ENCODE measurements at regions not wholly inside any gene's neighbourhood (a gene's known extent, or its start where the extent isn't known, plus 50 kb on each side); places are given as distances from the start of the nearest gene placed in this dataset.

GRCh38 chr6:81857812-81858211 lies 105.3 kb upstream of the TENT5A start (continued):
- TF ChIP-seq, protein P1, sequence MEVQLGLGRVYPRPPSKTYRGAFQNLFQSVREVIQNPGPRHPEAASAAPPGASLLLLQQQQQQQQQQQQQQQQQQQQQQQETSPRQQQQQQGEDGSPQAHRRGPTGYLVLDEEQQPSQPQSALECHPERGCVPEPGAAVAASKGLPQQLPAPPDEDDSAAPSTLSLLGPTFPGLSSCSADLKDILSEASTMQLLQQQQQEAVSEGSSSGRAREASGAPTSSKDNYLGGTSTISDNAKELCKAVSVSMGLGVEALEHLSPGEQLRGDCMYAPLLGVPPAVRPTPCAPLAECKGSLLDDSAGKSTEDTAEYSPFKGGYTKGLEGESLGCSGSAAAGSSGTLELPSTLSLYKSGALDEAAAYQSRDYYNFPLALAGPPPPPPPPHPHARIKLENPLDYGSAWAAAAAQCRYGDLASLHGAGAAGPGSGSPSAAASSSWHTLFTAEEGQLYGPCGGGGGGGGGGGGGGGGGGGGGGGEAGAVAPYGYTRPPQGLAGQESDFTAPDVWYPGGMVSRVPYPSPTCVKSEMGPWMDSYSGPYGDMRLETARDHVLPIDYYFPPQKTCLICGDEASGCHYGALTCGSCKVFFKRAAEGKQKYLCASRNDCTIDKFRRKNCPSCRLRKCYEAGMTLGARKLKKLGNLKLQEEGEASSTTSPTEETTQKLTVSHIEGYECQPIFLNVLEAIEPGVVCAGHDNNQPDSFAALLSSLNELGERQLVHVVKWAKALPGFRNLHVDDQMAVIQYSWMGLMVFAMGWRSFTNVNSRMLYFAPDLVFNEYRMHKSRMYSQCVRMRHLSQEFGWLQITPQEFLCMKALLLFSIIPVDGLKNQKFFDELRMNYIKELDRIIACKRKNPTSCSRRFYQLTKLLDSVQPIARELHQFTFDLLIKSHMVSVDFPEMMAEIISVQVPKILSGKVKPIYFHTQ (CRISPR knock-in tag; IDR thresholded peaks at IDR 0.05), result no peak
- TF ChIP-seq FOXP1 (CRISPR knock-in tag; IDR thresholded peaks at IDR 0.05; ENCODE audit: borderline replicate concordance) (no peak), ZNF281 (CRISPR knock-in tag; IDR thresholded peaks at IDR 0.05) (no peak), CREM (CRISPR knock-in tag; IDR thresholded peaks at IDR 0.05) (no peak), AFF4 (CRISPR knock-in tag; IDR thresholded peaks at IDR 0.05; ENCODE audit: borderline replicate concordance) (no peak), SP1 (CRISPR knock-in tag; conservative IDR thresholded peaks at IDR 0.05) (no peak)
- TF ChIP-seq, protein P2, sequence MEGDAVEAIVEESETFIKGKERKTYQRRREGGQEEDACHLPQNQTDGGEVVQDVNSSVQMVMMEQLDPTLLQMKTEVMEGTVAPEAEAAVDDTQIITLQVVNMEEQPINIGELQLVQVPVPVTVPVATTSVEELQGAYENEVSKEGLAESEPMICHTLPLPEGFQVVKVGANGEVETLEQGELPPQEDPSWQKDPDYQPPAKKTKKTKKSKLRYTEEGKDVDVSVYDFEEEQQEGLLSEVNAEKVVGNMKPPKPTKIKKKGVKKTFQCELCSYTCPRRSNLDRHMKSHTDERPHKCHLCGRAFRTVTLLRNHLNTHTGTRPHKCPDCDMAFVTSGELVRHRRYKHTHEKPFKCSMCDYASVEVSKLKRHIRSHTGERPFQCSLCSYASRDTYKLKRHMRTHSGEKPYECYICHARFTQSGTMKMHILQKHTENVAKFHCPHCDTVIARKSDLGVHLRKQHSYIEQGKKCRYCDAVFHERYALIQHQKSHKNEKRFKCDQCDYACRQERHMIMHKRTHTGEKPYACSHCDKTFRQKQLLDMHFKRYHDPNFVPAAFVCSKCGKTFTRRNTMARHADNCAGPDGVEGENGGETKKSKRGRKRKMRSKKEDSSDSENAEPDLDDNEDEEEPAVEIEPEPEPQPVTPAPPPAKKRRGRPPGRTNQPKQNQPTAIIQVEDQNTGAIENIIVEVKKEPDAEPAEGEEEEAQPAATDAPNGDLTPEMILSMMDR (IDR thresholded peaks at IDR 0.05), result no peak
- TF ChIP-seq, protein P3, sequence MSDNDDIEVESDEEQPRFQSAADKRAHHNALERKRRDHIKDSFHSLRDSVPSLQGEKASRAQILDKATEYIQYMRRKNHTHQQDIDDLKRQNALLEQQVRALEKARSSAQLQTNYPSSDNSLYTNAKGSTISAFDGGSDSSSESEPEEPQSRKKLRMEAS (CRISPR knock-in tag; IDR thresholded peaks at IDR 0.05), result no peak

GRCh38 chr6:81856872-81857271 lies 104.4 kb upstream of the TENT5A start:
- DNase-seq (ENCODE audit: low spot score) (no peak), ATAC-seq (no peak)
- H3K4me3 Mint-ChIP-seq, result no peak overlapping the region
- ChIA-PET CTCF (interaction anchor here (1.3 kb wide), 1 partner anchor 184 kb away, joined by 5 read pairs; no protein-coding TSS in a partner anchor), POLR2A (no interaction called here)
- no peaks in the 10 kb centered on the region for H3K9me3 Mint-ChIP-seq
- H3K4me1 Mint-ChIP-seq, result no peaks in the 10 kb centered on the region
- H3K27me3 Mint-ChIP-seq (ENCODE audit: low read depth), result no peaks in the 10 kb centered on the region; the same call in 1 of the 2 replicates
- no peak overlapping the region for H3K27ac Mint-ChIP-seq
- H3K36me3 Mint-ChIP-seq, result no peaks in the 10 kb centered on the region
- TF ChIP-seq, protein P4, sequence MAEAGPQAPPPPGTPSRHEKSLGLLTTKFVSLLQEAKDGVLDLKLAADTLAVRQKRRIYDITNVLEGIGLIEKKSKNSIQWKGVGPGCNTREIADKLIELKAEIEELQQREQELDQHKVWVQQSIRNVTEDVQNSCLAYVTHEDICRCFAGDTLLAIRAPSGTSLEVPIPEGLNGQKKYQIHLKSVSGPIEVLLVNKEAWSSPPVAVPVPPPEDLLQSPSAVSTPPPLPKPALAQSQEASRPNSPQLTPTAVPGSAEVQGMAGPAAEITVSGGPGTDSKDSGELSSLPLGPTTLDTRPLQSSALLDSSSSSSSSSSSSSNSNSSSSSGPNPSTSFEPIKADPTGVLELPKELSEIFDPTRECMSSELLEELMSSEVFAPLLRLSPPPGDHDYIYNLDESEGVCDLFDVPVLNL (CRISPR knock-in tag; IDR thresholded peaks at IDR 0.05; ENCODE audit: borderline replicate concordance, low read depth), result no peak
- TF ChIP-seq, protein P1 (CRISPR knock-in tag; IDR thresholded peaks at IDR 0.05), result no peak
- TF ChIP-seq PRRX2 (CRISPR knock-in tag; IDR thresholded peaks at IDR 0.05) (no peak), ETV6 (CRISPR knock-in tag; IDR thresholded peaks at IDR 0.05) (no peak), SMAD4 (CRISPR knock-in tag; IDR thresholded peaks at IDR 0.05) (no peak), CREM (CRISPR knock-in tag; IDR thresholded peaks at IDR 0.05) (no peak), ZNF396 (CRISPR knock-in tag; IDR thresholded peaks at IDR 0.05; ENCODE audit: borderline replicate concordance) (no peak), PRDM15 (CRISPR knock-in tag; IDR thresholded peaks at IDR 0.05) (no peak)

All from WTC11 (cell line).